SU-DHL-6 (cell line): ENCODE measurements at regions not wholly inside any gene's neighbourhood (a gene's known extent, or its start where the extent isn't known, plus 50 kb on each side); places are given as distances from the start of the nearest gene placed in this dataset.

ENCODE experiments used
- CTCF ChIP-seq: fragments of 200-600 bp; sonication (generic); IDR thresholded peaks from one replicate; pipeline ENCODE4 v1.5.1; 2017; ENCODE audit warnings: antibody characterized with exemption, mild to moderate bottlenecking, low read length, moderate library complexity; ENCODE audit not compliant: insufficient read depth, poor library complexity, severe bottlenecking
- EZH2phosphoT487 ChIP-seq: fragments of 200-600 bp; sonication (generic), shearing (Covaris generic); conservative IDR thresholded peaks from 2 replicates; pipeline ENCODE4 v1.6.1; 2018; ENCODE audit warnings: mild to moderate bottlenecking, antibody characterized with exemption, low read length, moderate library complexity, mixed read lengths

GRCh38 chr2:146119586-146119985, 1599.7 kb upstream of the ZEB2 start:
- TF ChIP-seq CTCF = no peak
- no peak for TF ChIP-seq EZH2phosphoT487
